ENCODE measurements at regions not wholly inside any gene's neighbourhood (a gene's known extent, or its start where the extent isn't known, plus 50 kb on each side); places are given as distances from the start of the nearest gene placed in this dataset.

DNA sequence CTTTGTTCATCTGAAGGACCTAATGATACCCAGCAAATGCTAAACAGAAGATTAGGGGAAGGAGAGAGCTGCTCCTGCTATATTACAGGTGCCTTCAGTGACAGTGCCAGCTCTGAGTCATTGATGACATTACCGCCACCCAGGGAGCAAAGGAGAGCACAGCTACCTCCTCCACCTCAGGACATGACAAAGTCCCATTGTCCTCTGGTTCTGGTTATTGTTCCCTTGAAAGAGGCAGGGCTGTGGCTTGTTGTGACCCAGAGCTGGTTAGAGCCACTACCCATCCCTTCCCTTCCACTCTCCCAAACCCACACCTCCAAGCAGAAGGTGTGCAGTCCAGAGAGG, 363.5 kb upstream of the DUSP10 start:
- Histone ChIP-seq H3K9me3 (ENCODE audit: control insufficient read depth in 1 of 2, insufficient read depth in 1 of 2, low read depth in 1 of 2, low read length in 2 of 2) (no peaks in the 10 kb centered on the region), H3K4me1 (ENCODE audit: control insufficient read depth in 1 of 2, insufficient read depth in 2 of 2, low read length in 2 of 2) (peaks cover 0 to 17% of the 10 kb centered on the region in 2 experiments; a peak in 3 of 4 replicates), H3K27me3 (ENCODE audit: insufficient read depth, low read length) (no peaks in the 10 kb centered on the region), H4K20me1 (ENCODE audit: insufficient read depth) (no peaks in the 10 kb centered on the region), H3K4me2 (ENCODE audit: low read length) (peak overlapping the region; percentile 49), H3K79me2 (ENCODE audit: insufficient read depth, low read length) (no peaks in the 10 kb centered on the region), H3K9me2 (ENCODE audit: insufficient read depth) (no peaks in the 10 kb centered on the region), H3K9ac (ENCODE audit: low read length) (no peak overlapping the region), H3K27ac (ENCODE audit: low read depth, low read length) (no peak overlapping the region), H2AFZ (ENCODE audit: low read depth, low read length, poor library complexity, severe bottlenecking) (no peak overlapping the region), H3K4me3 (replicated peaks in 1 of 2; ENCODE audit: low read depth in 1 of 2, low read length in 2 of 2) (no peak overlapping the region), H3K36me3 (ENCODE audit: control insufficient read depth in 1 of 2, insufficient read depth in 2 of 2, low read length in 2 of 2) (no peaks in the 10 kb centered on the region)
- peak; percentile 96 for ATAC-seq
- CTCF ChIA-PET: interaction anchor here (1.1 to 3.2 kb wide), 3 partner anchors 9 to 350 kb away, joined by 3 to 18 read pairs (median 6); no protein-coding TSS in a partner anchor
- POLR2A ChIA-PET: no interaction called here
- RAD21 ChIA-PET (ENCODE audit: low non-redundant PET in 1 of 2, low total read pairs in 2 of 2, uncharacterized antibody in 2 of 2, unreplicated experiment in 2 of 2): no interaction called here
- DNase-seq (ENCODE audit: low read depth, low spot score): peak; percentile 62
- no TSS peak for BruUV-seq (replicated peaks)
- TF ChIP-seq CBX3 (IDR thresholded peaks at IDR 0.05; ENCODE audit: low read depth) (no peak), CEBPB (IDR thresholded peaks at IDR 0.05; ENCODE audit: low read depth) (no peak), RAD21 (IDR thresholded peaks at IDR 0.05; ENCODE audit: low read depth) (peak; percentile 43; the same call in 1 of the 2 replicates), YY1 (IDR thresholded peaks at IDR 0.05; ENCODE audit: extremely low read depth, insufficient replicate concordance, low read depth, low read length) (no peak), EZH2 (IDR thresholded peaks at IDR 0.05) (no peak), ZFX (IDR thresholded peaks at IDR 0.05) (no peak), ELF1 (IDR thresholded peaks at IDR 0.05; ENCODE audit: borderline replicate concordance, low read depth) (no peak), EZH2phosphoT487 (IDR thresholded peaks at IDR 0.05; ENCODE audit: borderline replicate concordance) (no peak), FOSL1 (IDR thresholded peaks at IDR 0.05; ENCODE audit: low read depth) (peak; percentile 63), ZNF274 (IDR thresholded peaks at IDR 0.05; ENCODE audit: low read depth, low read length) (no peak), JUND (IDR thresholded peaks at IDR 0.05) (peak; percentile 43), SP1 (IDR thresholded peaks at IDR 0.05; ENCODE audit: low read depth) (no peak), POLR2AphosphoS5 (IDR thresholded peaks at IDR 0.05; ENCODE audit: low read depth, low read length) (no peak), POLR2A (IDR thresholded peaks at IDR 0.05; ENCODE audit: borderline replicate concordance, extremely low read depth, insufficient read depth, insufficient read length) (no peak)
- TF ChIP-seq, protein P1, sequence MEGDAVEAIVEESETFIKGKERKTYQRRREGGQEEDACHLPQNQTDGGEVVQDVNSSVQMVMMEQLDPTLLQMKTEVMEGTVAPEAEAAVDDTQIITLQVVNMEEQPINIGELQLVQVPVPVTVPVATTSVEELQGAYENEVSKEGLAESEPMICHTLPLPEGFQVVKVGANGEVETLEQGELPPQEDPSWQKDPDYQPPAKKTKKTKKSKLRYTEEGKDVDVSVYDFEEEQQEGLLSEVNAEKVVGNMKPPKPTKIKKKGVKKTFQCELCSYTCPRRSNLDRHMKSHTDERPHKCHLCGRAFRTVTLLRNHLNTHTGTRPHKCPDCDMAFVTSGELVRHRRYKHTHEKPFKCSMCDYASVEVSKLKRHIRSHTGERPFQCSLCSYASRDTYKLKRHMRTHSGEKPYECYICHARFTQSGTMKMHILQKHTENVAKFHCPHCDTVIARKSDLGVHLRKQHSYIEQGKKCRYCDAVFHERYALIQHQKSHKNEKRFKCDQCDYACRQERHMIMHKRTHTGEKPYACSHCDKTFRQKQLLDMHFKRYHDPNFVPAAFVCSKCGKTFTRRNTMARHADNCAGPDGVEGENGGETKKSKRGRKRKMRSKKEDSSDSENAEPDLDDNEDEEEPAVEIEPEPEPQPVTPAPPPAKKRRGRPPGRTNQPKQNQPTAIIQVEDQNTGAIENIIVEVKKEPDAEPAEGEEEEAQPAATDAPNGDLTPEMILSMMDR (IDR thresholded peaks at IDR 0.05 in 2 of 3, conservative IDR thresholded peaks at IDR 0.05 in 1 of 3; ENCODE audit: borderline replicate concordance in 1 of 3, insufficient read depth in 1 of 3, low read depth in 2 of 3, low read length in 2 of 3): peak in 1 of 3 experiments; percentile 17; a peak in 1 of 6 replicates
- TF ChIP-seq, protein P2, sequence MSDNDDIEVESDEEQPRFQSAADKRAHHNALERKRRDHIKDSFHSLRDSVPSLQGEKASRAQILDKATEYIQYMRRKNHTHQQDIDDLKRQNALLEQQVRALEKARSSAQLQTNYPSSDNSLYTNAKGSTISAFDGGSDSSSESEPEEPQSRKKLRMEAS (IDR thresholded peaks at IDR 0.05): no peak
- intact Hi-C loops (cut with micrococcal nuclease): no loop called here

Data from HCT116 (cell line).